Fibroblast of lung (primary cell): ENCODE measurements at regions not wholly inside any gene's neighbourhood (a gene's known extent, or its start where the extent isn't known, plus 50 kb on each side); places are given as distances from the start of the nearest gene placed in this dataset.

Experiments
- DNase-seq, 2 donors: peaks; one replicate each; pipeline versions ENCODE4 v3.0.0 to v3.0.0-alpha.2; 2010; ENCODE audit warnings: low read depth in 2 of 2
- H2AFZ ChIP-seq: 2 replicates; pipeline ENCODE4 v1.5.1; 2012; ENCODE audit warnings: low read length, control low read depth, inconsistent platforms
- H3K27ac ChIP-seq: 2 replicates; pipeline ENCODE4 v1.5.1; 2011; ENCODE audit warnings: low read length, control low read depth; ENCODE audit not compliant: insufficient read depth
- H3K27me3 ChIP-seq: 2 replicates; pipeline ENCODE4 v1.5.1; 2011; ENCODE audit warnings: mild to moderate bottlenecking, low read length; ENCODE audit not compliant: control insufficient read depth, insufficient read depth
- H3K36me3 ChIP-seq: 2 replicates; pipeline ENCODE4 v1.5.1; 2011; ENCODE audit warnings: low read length; ENCODE audit not compliant: control insufficient read depth, insufficient read depth
- H3K4me1 ChIP-seq: 2 replicates; pipeline ENCODE4 v1.5.1; 2011; ENCODE audit warnings: low read length; ENCODE audit not compliant: control insufficient read depth, insufficient read depth; ENCODE audit errors: extremely low read depth
- H3K4me2 ChIP-seq: 2 replicates; pipeline ENCODE4 v1.5.1; 2011; ENCODE audit warnings: low read length, control low read depth; ENCODE audit not compliant: insufficient read depth; ENCODE audit errors: extremely low read depth
- H3K4me3 ChIP-seq, 4 experiments: fragments of 200-600 bp in 1 of 4; sonication (generic) in 1 of 4; replicated peaks in 1 of 4; 2 replicates each; pipeline ENCODE4 v1.5.1; 2011 to 2016; ENCODE audit warnings: low read length in 4 of 4, low read depth in 3 of 4, mild to moderate bottlenecking in 3 of 4, control low read depth in 2 of 4, inconsistent platforms in 1 of 4, mixed read lengths in 1 of 4; ENCODE audit not compliant: insufficient read depth in 1 of 4; ENCODE audit errors: control extremely low read depth in 1 of 4
- H3K79me2 ChIP-seq: 2 replicates; pipeline ENCODE4 v1.5.1; 2012; ENCODE audit warnings: mild to moderate bottlenecking, low read length, inconsistent platforms; ENCODE audit not compliant: control insufficient read depth, insufficient read depth
- H3K9ac ChIP-seq: 2 replicates; pipeline ENCODE4 v1.5.1; 2011; ENCODE audit warnings: mild to moderate bottlenecking, low read length, control low read depth; ENCODE audit not compliant: insufficient read depth
- H3K9me3 ChIP-seq: 2 replicates; pipeline ENCODE4 v1.5.1; 2012; ENCODE audit warnings: low read depth, low read length; ENCODE audit not compliant: control insufficient read depth, insufficient read depth
- H4K20me1 ChIP-seq: 2 replicates; pipeline ENCODE4 v1.5.1; 2011; ENCODE audit warnings: low read length; ENCODE audit not compliant: control insufficient read depth, insufficient read depth; ENCODE audit errors: extremely low read depth
- EZH2 ChIP-seq: IDR thresholded peaks from 2 replicates; pipeline ENCODE4 v1.5.1; 2012; ENCODE audit warnings: low read length, control low read depth, mild to moderate bottlenecking; ENCODE audit errors: missing control alignments
- TF ChIP-seq, protein P1 (sequence below), 2 donors: IDR thresholded peaks in 1 of 2; conservative IDR thresholded peaks in 1 of 2; 1 replicate in 1 of 2; 2 replicates in 1 of 2; pipeline ENCODE4 v1.5.1; 2011 to 2012; ENCODE audit warnings: low read length in 2 of 2, control low read depth in 1 of 2, inconsistent platforms in 1 of 2, low read depth in 1 of 2, mild to moderate bottlenecking in 1 of 2

DNA sequence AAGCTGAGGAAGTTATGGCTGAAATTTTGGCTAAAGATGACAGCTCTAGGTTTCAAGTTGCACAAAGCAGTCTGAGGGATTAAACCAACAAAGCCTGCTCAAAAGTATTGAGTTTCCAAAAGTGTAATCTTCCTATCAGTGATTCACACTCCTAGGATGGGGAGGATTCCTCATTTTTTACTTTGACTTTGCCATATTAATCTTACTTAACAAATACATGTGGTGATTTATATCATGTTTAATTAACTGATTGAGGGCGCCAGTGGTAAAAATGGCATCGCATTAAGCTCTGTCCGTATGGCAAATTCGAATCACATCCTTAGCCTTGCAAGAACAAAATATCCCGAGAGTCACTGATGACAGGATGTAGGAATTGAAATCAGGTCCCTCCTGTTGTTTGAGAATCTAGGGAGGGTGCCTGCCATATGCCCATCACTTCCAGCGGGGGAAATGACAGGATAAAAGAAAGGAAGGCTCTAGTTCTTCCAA, 78.1 kb upstream of the ETAA1 start:
- Histone ChIP-seq H3K27ac (no peak overlapping the region), H3K36me3 (no peaks in the 10 kb centered on the region)
- DNase-seq, result peak in 1 of 2 donors; percentile 63

DNA sequence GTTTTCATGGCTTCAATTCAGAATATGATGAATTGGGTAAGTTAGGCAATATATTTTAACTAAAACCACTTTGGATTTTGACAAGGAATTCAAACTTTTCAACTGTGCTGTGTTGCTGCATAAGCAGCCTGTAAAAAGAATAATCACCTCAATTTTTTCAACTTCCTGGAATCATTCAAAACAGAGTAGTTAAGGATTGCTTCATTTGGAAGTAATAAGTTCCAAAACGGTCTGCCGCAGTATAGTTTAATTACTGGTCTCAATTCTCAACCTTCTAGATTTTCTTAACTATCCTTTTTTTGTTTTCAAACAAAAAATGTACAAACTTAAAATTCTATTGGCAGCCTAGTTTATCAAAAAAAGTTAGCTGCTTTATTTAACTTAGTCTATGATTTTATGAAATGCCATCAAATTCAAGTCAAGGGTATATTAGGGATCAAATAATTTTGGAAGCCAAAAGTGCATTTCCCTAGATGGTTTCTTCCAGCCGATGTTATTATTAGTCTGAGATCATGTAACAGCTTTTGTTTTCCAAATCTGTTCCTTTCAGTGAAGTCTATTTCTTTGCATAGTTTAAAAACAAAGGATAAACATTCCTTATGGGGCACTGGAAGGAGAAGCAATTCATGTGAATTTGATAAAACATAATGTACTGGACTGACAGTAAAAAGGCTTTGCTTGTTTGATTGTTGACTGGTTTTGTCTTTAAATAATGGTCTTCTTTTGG, 76.1 kb upstream of the ETAA1 start:
- no peak overlapping the region for H3K4me2 ChIP-seq
- no peak overlapping the region for H3K9ac ChIP-seq
- no peaks in the 10 kb centered on the region for H3K27me3 ChIP-seq
- no peaks in the 10 kb centered on the region for H3K36me3 ChIP-seq
- TF ChIP-seq EZH2, result no peak
- TF ChIP-seq, protein P1, sequence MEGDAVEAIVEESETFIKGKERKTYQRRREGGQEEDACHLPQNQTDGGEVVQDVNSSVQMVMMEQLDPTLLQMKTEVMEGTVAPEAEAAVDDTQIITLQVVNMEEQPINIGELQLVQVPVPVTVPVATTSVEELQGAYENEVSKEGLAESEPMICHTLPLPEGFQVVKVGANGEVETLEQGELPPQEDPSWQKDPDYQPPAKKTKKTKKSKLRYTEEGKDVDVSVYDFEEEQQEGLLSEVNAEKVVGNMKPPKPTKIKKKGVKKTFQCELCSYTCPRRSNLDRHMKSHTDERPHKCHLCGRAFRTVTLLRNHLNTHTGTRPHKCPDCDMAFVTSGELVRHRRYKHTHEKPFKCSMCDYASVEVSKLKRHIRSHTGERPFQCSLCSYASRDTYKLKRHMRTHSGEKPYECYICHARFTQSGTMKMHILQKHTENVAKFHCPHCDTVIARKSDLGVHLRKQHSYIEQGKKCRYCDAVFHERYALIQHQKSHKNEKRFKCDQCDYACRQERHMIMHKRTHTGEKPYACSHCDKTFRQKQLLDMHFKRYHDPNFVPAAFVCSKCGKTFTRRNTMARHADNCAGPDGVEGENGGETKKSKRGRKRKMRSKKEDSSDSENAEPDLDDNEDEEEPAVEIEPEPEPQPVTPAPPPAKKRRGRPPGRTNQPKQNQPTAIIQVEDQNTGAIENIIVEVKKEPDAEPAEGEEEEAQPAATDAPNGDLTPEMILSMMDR (conservative IDR thresholded peaks at IDR 0.05 in 1 of 2, IDR thresholded peaks at IDR 0.05 in 1 of 2; ENCODE audit: low read depth in 1 of 2, low read length in 2 of 2), result no peak
- H2AFZ ChIP-seq, result no peak overlapping the region
- H3K79me2 ChIP-seq, result no peaks in the 10 kb centered on the region
- no peaks in the 10 kb centered on the region for H4K20me1 ChIP-seq
- no peak overlapping the region for H3K4me3 ChIP-seq
- no peaks in the 10 kb centered on the region for H3K9me3 ChIP-seq
- no peak overlapping the region for H3K27ac ChIP-seq
- H3K4me1 ChIP-seq, result no peaks in the 10 kb centered on the region
- DNase-seq, result peak; percentile 19 to 33

More for the DNA sequence above, 78.1 kb upstream of the ETAA1 start:
- Histone ChIP-seq H3K4me3 (no peak overlapping the region), H3K4me1 (no peaks in the 10 kb centered on the region), H2AFZ (no peak overlapping the region), H3K9ac (no peak overlapping the region), H3K9me3 (no peaks in the 10 kb centered on the region), H4K20me1 (no peaks in the 10 kb centered on the region), H3K4me2 (no peak overlapping the region), H3K27me3 (no peaks in the 10 kb centered on the region), H3K79me2 (no peaks in the 10 kb centered on the region)
- TF ChIP-seq, protein P1 (conservative IDR thresholded peaks at IDR 0.05 in 1 of 2, IDR thresholded peaks at IDR 0.05 in 1 of 2; ENCODE audit: low read depth in 1 of 2, low read length in 2 of 2), result no peak
- no peak for TF ChIP-seq EZH2

DNA sequence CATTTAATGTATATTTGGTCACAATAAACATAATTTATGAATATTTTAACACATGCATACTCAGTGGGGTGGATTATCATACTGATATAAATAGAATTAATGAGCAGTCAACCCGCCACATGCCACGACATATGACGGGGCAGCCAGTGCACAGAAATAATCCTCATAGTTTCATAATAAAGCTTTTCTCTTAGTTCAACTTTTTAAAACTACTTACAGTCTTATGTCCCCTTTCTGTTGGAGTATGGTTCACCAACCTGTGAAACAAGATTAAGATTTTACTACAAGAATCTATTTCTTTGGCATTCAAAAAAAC, 75.6 kb upstream of the ETAA1 start:
- TF ChIP-seq EZH2, result no peak
- TF ChIP-seq, protein P1 (conservative IDR thresholded peaks at IDR 0.05 in 1 of 2, IDR thresholded peaks at IDR 0.05 in 1 of 2; ENCODE audit: low read depth in 1 of 2, low read length in 2 of 2), result no peak
- Histone ChIP-seq H3K9me3 (no peaks in the 10 kb centered on the region), H3K27me3 (no peaks in the 10 kb centered on the region), H3K36me3 (no peaks in the 10 kb centered on the region), H3K27ac (no peak overlapping the region), H3K9ac (no peak overlapping the region), H3K4me1 (no peaks in the 10 kb centered on the region), H3K79me2 (no peaks in the 10 kb centered on the region), H3K4me3 (no peak overlapping the region), H2AFZ (no peak overlapping the region), H4K20me1 (no peaks in the 10 kb centered on the region), H3K4me2 (no peak overlapping the region)
- DNase-seq, result no peak
